OCI-LY1 (cell line): ENCODE measurements at regions not wholly inside any gene's neighbourhood (a gene's known extent, or its start where the extent isn't known, plus 50 kb on each side); places are given as distances from the start of the nearest gene placed in this dataset.

ENCODE experiments used
- H2AFZ ChIP-seq: fragments of 200-600 bp; sonication (generic), shearing (Covaris generic); 2 replicates; pipeline ENCODE4 v1.6.0; 2014; ENCODE audit warnings: antibody characterized with exemption, mild to moderate bottlenecking, low read length
- H3F3A ChIP-seq: fragments of 200-600 bp; sonication (generic), shearing (Covaris generic); 2 replicates; pipeline ENCODE4 v1.6.0; 2014; ENCODE audit warnings: mild to moderate bottlenecking, antibody characterized with exemption, low read length, moderate library complexity; ENCODE audit not compliant: insufficient read depth
- H3K27ac ChIP-seq: fragments of 200-600 bp; sonication (generic); 2 replicates; pipeline ENCODE4 v1.5.1; 2014; ENCODE audit warnings: low read length, mixed run types, mild to moderate bottlenecking, low read depth; ENCODE audit not compliant: poor library complexity, severe bottlenecking
- H3K27me3 ChIP-seq: fragments of 200-600 bp; sonication (generic); 2 replicates; pipeline ENCODE4 v1.6.0; 2014; ENCODE audit warnings: antibody characterized with exemption, mild to moderate bottlenecking, low read length, moderate library complexity; ENCODE audit not compliant: insufficient read depth
- H3K36me3 ChIP-seq: fragments of 200-600 bp; sonication (generic); 2 replicates; pipeline ENCODE4 v1.6.1; 2014; ENCODE audit warnings: mild to moderate bottlenecking, antibody characterized with exemption, low read length, moderate library complexity, mixed read lengths; ENCODE audit not compliant: insufficient read depth
- H3K4me1 ChIP-seq: fragments of 200-600 bp; sonication (generic); 2 replicates; pipeline ENCODE4 v1.5.1; 2014; ENCODE audit warnings: mild to moderate bottlenecking, low read length, moderate library complexity; ENCODE audit not compliant: insufficient read depth, severe bottlenecking
- H3K4me2 ChIP-seq: fragments of 200-600 bp; sonication (generic), shearing (Covaris generic); 2 replicates; pipeline ENCODE4 v1.6.1; 2014; ENCODE audit warnings: low read length
- H3K4me3 ChIP-seq: fragments of 200-600 bp; sonication (generic); 2 replicates; pipeline ENCODE4 v1.5.1; 2014; ENCODE audit warnings: low read length, low read depth, mild to moderate bottlenecking, mixed read lengths; ENCODE audit not compliant: poor library complexity, severe bottlenecking
- H3K79me2 ChIP-seq: fragments of 200-600 bp; shearing (Covaris generic); 2 replicates; pipeline ENCODE4 v1.6.1; 2016; ENCODE audit warnings: mixed run types, low read length, mixed read lengths; ENCODE audit not compliant: insufficient read depth
- H3K9ac ChIP-seq: fragments of 200-600 bp; sonication (generic), shearing (Covaris generic); 2 replicates; pipeline ENCODE4 v1.6.1; 2014; ENCODE audit warnings: mild to moderate bottlenecking, low read length, mixed read lengths
- H3K9me2 ChIP-seq: fragments of 200-600 bp; sonication (generic), shearing (Covaris generic); 2 replicates; pipeline ENCODE4 v1.6.1; 2014; ENCODE audit warnings: low read depth, mild to moderate bottlenecking, low read length, mixed read lengths
- H3K9me3 ChIP-seq: fragments of 200-600 bp; shearing (Covaris generic); 2 replicates; pipeline ENCODE4 v1.6.1; 2014; ENCODE audit warnings: low read length, mixed read lengths
- H4K20me1 ChIP-seq: fragments of 200-600 bp; sonication (generic), shearing (Covaris generic); 2 replicates; pipeline ENCODE4 v1.6.0; 2016; ENCODE audit warnings: mild to moderate bottlenecking, low read length; ENCODE audit not compliant: insufficient read depth
- EZH2 ChIP-seq: fragments of 200-600 bp; sonication (generic), shearing (Covaris generic); IDR thresholded peaks from 2 replicates; pipeline ENCODE4 v1.8.0; 2017; ENCODE audit warnings: borderline replicate concordance, mixed run types, mild to moderate bottlenecking, antibody characterized with exemption, low read length, moderate library complexity, mixed read lengths
- TF ChIP-seq, protein P1 (sequence below): fragments of 200-600 bp; sonication (generic), shearing (Covaris generic); IDR thresholded peaks from 2 replicates; pipeline ENCODE4 v1.5.1; 2017; ENCODE audit warnings: mild to moderate bottlenecking, antibody characterized with exemption, low read length, moderate library complexity, mixed read lengths

- Histone ChIP-seq H3F3A (no peaks in the 10 kb centered on the region; the same call in 1 of the 2 replicates), H4K20me1 (no peaks in the 10 kb centered on the region), H3K9ac (peak overlapping the region; percentile 6; the same call in 1 of the 2 replicates), H3K9me3 (no peaks in the 10 kb centered on the region), H3K4me3 (peak overlapping the region; percentile 11), H3K4me2 (peak overlapping the region; percentile 26; the same call in 1 of the 2 replicates), H3K9me2 (no peaks in the 10 kb centered on the region), H3K27ac (peak overlapping the region; percentile 78), H3K79me2 (no peaks in the 10 kb centered on the region), H3K4me1 (peaks cover 76% of the 10 kb centered on the region), H3K36me3 (no peaks in the 10 kb centered on the region), H2AFZ (no peak overlapping the region), H3K27me3 (no peaks in the 10 kb centered on the region)
- TF ChIP-seq, protein P1, sequence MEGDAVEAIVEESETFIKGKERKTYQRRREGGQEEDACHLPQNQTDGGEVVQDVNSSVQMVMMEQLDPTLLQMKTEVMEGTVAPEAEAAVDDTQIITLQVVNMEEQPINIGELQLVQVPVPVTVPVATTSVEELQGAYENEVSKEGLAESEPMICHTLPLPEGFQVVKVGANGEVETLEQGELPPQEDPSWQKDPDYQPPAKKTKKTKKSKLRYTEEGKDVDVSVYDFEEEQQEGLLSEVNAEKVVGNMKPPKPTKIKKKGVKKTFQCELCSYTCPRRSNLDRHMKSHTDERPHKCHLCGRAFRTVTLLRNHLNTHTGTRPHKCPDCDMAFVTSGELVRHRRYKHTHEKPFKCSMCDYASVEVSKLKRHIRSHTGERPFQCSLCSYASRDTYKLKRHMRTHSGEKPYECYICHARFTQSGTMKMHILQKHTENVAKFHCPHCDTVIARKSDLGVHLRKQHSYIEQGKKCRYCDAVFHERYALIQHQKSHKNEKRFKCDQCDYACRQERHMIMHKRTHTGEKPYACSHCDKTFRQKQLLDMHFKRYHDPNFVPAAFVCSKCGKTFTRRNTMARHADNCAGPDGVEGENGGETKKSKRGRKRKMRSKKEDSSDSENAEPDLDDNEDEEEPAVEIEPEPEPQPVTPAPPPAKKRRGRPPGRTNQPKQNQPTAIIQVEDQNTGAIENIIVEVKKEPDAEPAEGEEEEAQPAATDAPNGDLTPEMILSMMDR: no peak
- TF ChIP-seq EZH2: no peak
Observed at GRCh38 chr3:101996832-101997231, 147.5 kb downstream of the NFKBIZ start.

GRCh38 chr3:101998256-101998926 is 149.1 kb downstream of the NFKBIZ start:
- TF ChIP-seq, protein P1: peak; percentile 56
- no peak for TF ChIP-seq EZH2
- H3K9me2 ChIP-seq: no peaks in the 10 kb centered on the region
- peak overlapping the region; percentile 82 for H3K27ac ChIP-seq
- H4K20me1 ChIP-seq: no peaks in the 10 kb centered on the region
- no peaks in the 10 kb centered on the region; the same call in 1 of the 2 replicates for H3F3A ChIP-seq
- no peaks in the 10 kb centered on the region for H3K27me3 ChIP-seq
- H3K4me1 ChIP-seq: peaks cover 72% of the 10 kb centered on the region
- no peaks in the 10 kb centered on the region for H3K79me2 ChIP-seq
- H3K9ac ChIP-seq: peak overlapping the region; percentile 27; the same call in 1 of the 2 replicates
- peak overlapping the region; percentile 21; the same call in 1 of the 2 replicates for H3K4me2 ChIP-seq
- no peaks in the 10 kb centered on the region for H3K9me3 ChIP-seq
- H2AFZ ChIP-seq: no peak overlapping the region
- no peaks in the 10 kb centered on the region for H3K36me3 ChIP-seq
- no peak overlapping the region for H3K4me3 ChIP-seq

DNA sequence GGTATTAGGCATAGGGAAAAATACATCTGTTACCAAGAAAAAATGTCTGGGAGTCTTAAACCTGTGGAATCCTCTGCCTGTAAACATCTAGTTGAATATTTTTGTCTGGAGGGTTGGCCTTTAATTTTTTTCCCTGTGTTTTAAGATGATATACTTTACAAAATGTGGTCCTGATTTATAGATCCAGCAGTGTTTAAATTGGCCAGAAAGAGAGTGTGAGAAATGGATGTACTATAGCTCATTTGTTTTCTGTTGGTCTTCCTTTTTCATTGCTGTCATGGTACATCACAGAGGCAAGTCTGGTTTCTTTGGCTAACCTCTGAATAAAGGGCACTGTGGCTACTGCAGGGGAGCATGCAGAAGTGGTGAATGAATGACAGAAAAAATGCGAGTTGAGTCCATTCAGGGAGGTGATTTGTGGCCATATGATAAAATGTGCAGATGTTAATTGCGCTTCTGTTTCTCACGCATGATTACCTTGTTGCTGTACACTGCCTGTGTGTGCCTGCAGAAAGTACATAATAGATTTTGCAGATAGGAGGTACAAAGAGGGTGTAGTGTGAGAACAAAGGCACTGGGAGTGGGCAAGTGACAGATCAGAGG is 150.0 kb downstream of the NFKBIZ start:
- Histone ChIP-seq H3K9me2 (no peaks in the 10 kb centered on the region), H3K9ac (peak overlapping the region; percentile 27; the same call in 1 of the 2 replicates), H3K27me3 (no peaks in the 10 kb centered on the region), H3K9me3 (no peaks in the 10 kb centered on the region), H3F3A (no peaks in the 10 kb centered on the region; the same call in 1 of the 2 replicates), H3K4me3 (no peak overlapping the region), H3K4me2 (peak overlapping the region; percentile 32; the same call in 1 of the 2 replicates), H3K79me2 (no peaks in the 10 kb centered on the region), H3K36me3 (no peaks in the 10 kb centered on the region), H2AFZ (peak overlapping the region; percentile 42; the same call in 1 of the 2 replicates), H3K27ac (peak overlapping the region; percentile 82), H3K4me1 (peaks cover 71% of the 10 kb centered on the region), H4K20me1 (no peaks in the 10 kb centered on the region)
- TF ChIP-seq, protein P1: no peak
- no peak for TF ChIP-seq EZH2
